Neural cell (in vitro differentiated cells): ENCODE measurements at regions not wholly inside any gene's neighbourhood (a gene's known extent, or its start where the extent isn't known, plus 50 kb on each side); places are given as distances from the start of the nearest gene placed in this dataset.

Experiments
- CTCF ChIP-seq: fragments of 450-650 bp; IDR thresholded peaks from 2 replicates; pipeline ENCODE4 v1.5.1; 2014; ENCODE audit warnings: antibody characterized with exemption, mild to moderate bottlenecking, moderate library complexity; ENCODE audit not compliant: poor library complexity, severe bottlenecking
- EZH2 ChIP-seq: fragments of 200-600, 300-800 bp; shearing (Covaris generic), sonication (generic); IDR thresholded peaks from 2 replicates; pipeline ENCODE4 v1.6.1; 2014; ENCODE audit warnings: antibody characterized with exemption, low read length, borderline replicate concordance, mild to moderate bottlenecking; ENCODE audit not compliant: insufficient read depth, poor library complexity, severe bottlenecking
- POLR2AphosphoS5 ChIP-seq: IDR thresholded peaks from 2 replicates; pipeline ENCODE4 v1.6.1; 2012
- RAD21 ChIP-seq: fragments of 450-650 bp; conservative IDR thresholded peaks from 2 replicates; pipeline ENCODE4 v1.6.1; 2014; ENCODE audit warnings: antibody characterized with exemption, mild to moderate bottlenecking, moderate library complexity
- REST ChIP-seq: IDR thresholded peaks from 2 replicates; pipeline ENCODE4 v1.6.1; 2012; ENCODE audit warnings: borderline replicate concordance

DNA sequence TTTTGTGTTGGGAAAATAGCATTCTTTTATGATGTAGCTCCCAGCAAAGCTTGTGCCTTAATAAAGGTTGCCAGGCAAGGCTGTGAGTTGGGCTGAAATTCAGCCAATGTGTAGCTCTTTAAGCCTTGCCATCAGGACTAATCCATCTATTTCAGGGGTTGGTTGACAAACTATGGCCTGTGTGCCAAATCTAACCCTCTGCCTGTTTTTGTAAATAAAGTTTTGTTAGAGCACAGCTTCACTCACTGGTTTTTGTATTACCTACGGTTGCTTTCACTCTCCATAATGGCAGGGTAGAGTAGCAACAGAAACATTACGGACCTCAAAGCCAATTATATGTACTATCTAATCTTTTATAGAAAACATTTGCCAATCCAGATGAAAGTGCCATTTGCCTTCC is 638.1 kb upstream of the POT1 start:
- no peak for TF ChIP-seq REST
- TF ChIP-seq RAD21 = no peak
- TF ChIP-seq POLR2AphosphoS5 = no peak
- no peak for TF ChIP-seq CTCF
- no peak for TF ChIP-seq EZH2
